GM19239 (cell line): ENCODE measurements at regions not wholly inside any gene's neighbourhood (a gene's known extent, or its start where the extent isn't known, plus 50 kb on each side); places are given as distances from the start of the nearest gene placed in this dataset.

Experiments
- DNase-seq: peaks from one replicate; pipeline ENCODE4 v3.0.0; 2011; ENCODE audit warnings: low spot score; ENCODE audit not compliant: insufficient read length
- FAIRE-seq: peaks from 2 replicates; lab custom pipeline; 2011; peaks lifted over from hg19 to GRCh38; lab: Jason Lieb, UNC

- no peak for FAIRE-seq
- DNase-seq = no peak
Observed at GRCh38 chr17:6936370-6937028, 59.4 kb upstream of the ALOX12 start.

- DNase-seq = no peak
- no peak for FAIRE-seq
Observed at GRCh38 chr17:6938637-6939036, 57.2 kb upstream of the ALOX12 start.

GRCh38 chr17:6940186-6940649 is 55.6 kb upstream of the ALOX12 start:
- DNase-seq = no peak
- FAIRE-seq = peak; percentile 39

- DNase-seq (no peak), FAIRE-seq (no peak)
Observed at GRCh38 chr17:6941989-6942388, 53.9 kb upstream of the ALOX12 start.

- no peak for DNase-seq
- FAIRE-seq = no peak
Observed at GRCh38 chr17:6943406-6943805, 52.4 kb upstream of the ALOX12 start.
